HCT116 (cell line): ENCODE measurements at regions not wholly inside any gene's neighbourhood (a gene's known extent, or its start where the extent isn't known, plus 50 kb on each side); places are given as distances from the start of the nearest gene placed in this dataset.

Source experiments
- EZH2 ChIP-seq: fragments of 200-600 bp; sonication (generic); IDR thresholded peaks from 2 replicates; pipeline ENCODE4 v1.6.1; 2017; ENCODE audit warnings: antibody characterized with exemption, mixed run types
- POLR2A ChIP-seq: IDR thresholded peaks from 2 replicates; pipeline ENCODE4 v1.7.0; 2011; ENCODE audit warnings: borderline replicate concordance; ENCODE audit not compliant: insufficient read depth, insufficient read length; ENCODE audit errors: extremely low read depth
- TF ChIP-seq, protein P1 (sequence below), 3 experiments: fragments of 200-600 bp in 1 of 3; sonication (generic) in 1 of 3; IDR thresholded peaks in 2 of 3; conservative IDR thresholded peaks in 1 of 3; 2 replicates each; pipeline ENCODE4 v1.5.1; 2012 to 2017; ENCODE audit warnings: low read depth in 2 of 3, low read length in 2 of 3, antibody characterized with exemption in 1 of 3, borderline replicate concordance in 1 of 3, control low read depth in 1 of 3, mild to moderate bottlenecking in 1 of 3, mixed read lengths in 1 of 3, mixed run types in 1 of 3, moderate library complexity in 1 of 3; ENCODE audit not compliant: insufficient read depth in 1 of 3

GRCh38 chr2:223122781-223123180, 70.8 kb downstream of the KCNE4 start:
- TF ChIP-seq, protein P1, sequence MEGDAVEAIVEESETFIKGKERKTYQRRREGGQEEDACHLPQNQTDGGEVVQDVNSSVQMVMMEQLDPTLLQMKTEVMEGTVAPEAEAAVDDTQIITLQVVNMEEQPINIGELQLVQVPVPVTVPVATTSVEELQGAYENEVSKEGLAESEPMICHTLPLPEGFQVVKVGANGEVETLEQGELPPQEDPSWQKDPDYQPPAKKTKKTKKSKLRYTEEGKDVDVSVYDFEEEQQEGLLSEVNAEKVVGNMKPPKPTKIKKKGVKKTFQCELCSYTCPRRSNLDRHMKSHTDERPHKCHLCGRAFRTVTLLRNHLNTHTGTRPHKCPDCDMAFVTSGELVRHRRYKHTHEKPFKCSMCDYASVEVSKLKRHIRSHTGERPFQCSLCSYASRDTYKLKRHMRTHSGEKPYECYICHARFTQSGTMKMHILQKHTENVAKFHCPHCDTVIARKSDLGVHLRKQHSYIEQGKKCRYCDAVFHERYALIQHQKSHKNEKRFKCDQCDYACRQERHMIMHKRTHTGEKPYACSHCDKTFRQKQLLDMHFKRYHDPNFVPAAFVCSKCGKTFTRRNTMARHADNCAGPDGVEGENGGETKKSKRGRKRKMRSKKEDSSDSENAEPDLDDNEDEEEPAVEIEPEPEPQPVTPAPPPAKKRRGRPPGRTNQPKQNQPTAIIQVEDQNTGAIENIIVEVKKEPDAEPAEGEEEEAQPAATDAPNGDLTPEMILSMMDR (IDR thresholded peaks at IDR 0.05 in 2 of 3, conservative IDR thresholded peaks at IDR 0.05 in 1 of 3; ENCODE audit: borderline replicate concordance in 1 of 3, insufficient read depth in 1 of 3, low read depth in 2 of 3, low read length in 2 of 3): no peak
- TF ChIP-seq POLR2A: no peak
- no peak for TF ChIP-seq EZH2
